ENCODE measurements at regions not wholly inside any gene's neighbourhood (a gene's known extent, or its start where the extent isn't known, plus 50 kb on each side); places are given as distances from the start of the nearest gene placed in this dataset.

DNA sequence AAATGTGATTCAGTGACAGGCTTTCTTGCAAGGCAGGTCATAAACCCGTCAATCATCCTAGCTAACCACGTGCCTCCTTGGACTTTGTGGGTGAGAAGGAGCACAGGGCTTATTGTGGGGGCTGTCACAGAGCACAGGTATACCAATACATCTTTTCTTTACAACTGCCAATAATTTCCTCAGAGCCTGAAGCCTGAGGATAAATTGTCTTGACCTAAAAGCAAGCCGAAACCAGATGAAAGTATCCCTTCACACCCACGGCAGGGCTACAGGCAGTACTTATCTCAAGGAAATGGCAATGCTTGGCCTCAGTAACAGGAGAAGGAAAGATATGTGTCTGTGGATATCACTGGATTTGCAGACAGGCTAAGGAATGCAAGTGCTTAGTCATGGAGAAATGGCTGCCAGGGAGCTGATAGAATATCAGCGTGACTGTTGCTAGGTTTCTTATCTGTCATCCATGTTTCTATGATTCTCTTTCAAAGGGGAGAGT lies 90.3 kb upstream of the ZNF366 start (continued):
- no peak for TF ChIP-seq E2F8 (IDR thresholded peaks at IDR 0.05; ENCODE audit: low read depth, partially characterized antibody)
- no peak for TF ChIP-seq SIN3A (IDR thresholded peaks at IDR 0.05; ENCODE audit: borderline replicate concordance in 2 of 2, control insufficient read depth in 1 of 2, low read depth in 2 of 2, low read length in 2 of 2)
- peak; percentile 99 for TF ChIP-seq TRIM24 (IDR thresholded peaks at IDR 0.05)
- TF ChIP-seq SMARCE1 (IDR thresholded peaks at IDR 0.05), result peak; percentile 97
- TF ChIP-seq DNMT1 (IDR thresholded peaks at IDR 0.05), result no peak
- no peak for TF ChIP-seq FOXP1 (CRISPR knock-in tag; IDR thresholded peaks at IDR 0.05)
- TF ChIP-seq CBFB (CRISPR knock-in tag; IDR thresholded peaks at IDR 0.05), result no peak
- no peak for TF ChIP-seq ZBTB8A (IDR thresholded peaks at IDR 0.05; ENCODE audit: partially characterized antibody)
- TF ChIP-seq ZC3H4 (CRISPR knock-in tag; IDR thresholded peaks at IDR 0.05; ENCODE audit: borderline replicate concordance), result no peak
- no peak for TF ChIP-seq SPI1 (IDR thresholded peaks at IDR 0.05; ENCODE audit: borderline replicate concordance, low read depth, low read length)
- no peak for TF ChIP-seq ZNF165 (CRISPR knock-in tag; IDR thresholded peaks at IDR 0.05; ENCODE audit: borderline replicate concordance)
- peak; percentile 98 for TF ChIP-seq L3MBTL2 (IDR thresholded peaks at IDR 0.05)
- 0 out of 2 replicates have a peak, but pooled peaks have one; percentile 53 for TF ChIP-seq TARDBP (IDR thresholded peaks at IDR 0.05)
- TF ChIP-seq, protein P1, sequence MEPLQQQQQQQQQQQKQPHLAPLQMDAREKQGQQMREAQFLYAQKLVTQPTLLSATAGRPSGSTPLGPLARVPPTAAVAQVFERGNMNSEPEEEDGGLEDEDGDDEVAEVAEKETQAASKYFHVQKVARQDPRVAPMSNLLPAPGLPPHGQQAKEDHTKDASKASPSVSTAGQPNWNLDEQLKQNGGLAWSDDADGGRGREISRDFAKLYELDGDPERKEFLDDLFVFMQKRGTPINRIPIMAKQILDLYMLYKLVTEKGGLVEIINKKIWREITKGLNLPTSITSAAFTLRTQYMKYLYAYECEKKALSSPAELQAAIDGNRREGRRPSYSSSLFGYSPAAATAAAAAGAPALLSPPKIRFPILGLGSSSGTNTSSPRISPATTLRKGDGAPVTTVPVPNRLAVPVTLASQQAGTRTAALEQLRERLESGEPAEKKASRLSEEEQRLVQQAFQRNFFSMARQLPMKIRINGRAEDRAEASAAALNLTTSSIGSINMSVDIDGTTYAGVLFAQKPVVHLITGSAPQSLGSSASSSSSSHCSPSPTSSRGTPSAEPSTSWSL (CRISPR knock-in tag; IDR thresholded peaks at IDR 0.05; ENCODE audit: borderline replicate concordance), result no peak
- no peak for TF ChIP-seq ZNF146 (CRISPR knock-in tag; IDR thresholded peaks at IDR 0.05; ENCODE audit: unreplicated experiment)
- no peak for TF ChIP-seq SMC3 (conservative IDR thresholded peaks at IDR 0.05; ENCODE audit: insufficient read depth, low read depth, low read length)
- TF ChIP-seq SMAD3 (CRISPR knock-in tag; conservative IDR thresholded peaks at IDR 0.05), result peak; percentile 85; the same call in 1 of the 2 replicates
- TF ChIP-seq XRCC4 (IDR thresholded peaks at IDR 0.05; ENCODE audit: extremely low read depth, insufficient read depth, insufficient read length), result no peak
- TF ChIP-seq MIER1 (IDR thresholded peaks at IDR 0.05; ENCODE audit: low read depth), result no peak
- no peak for TF ChIP-seq CHD1 (IDR thresholded peaks at IDR 0.05; ENCODE audit: low read length)
- peak; percentile 97 for TF ChIP-seq MAFG (tag; conservative IDR thresholded peaks at IDR 0.05)
- no peak for TF ChIP-seq PHF21A (IDR thresholded peaks at IDR 0.05; ENCODE audit: borderline replicate concordance, low read depth)
- no peak for TF ChIP-seq DDX20 (tag; IDR thresholded peaks at IDR 0.05; ENCODE audit: low read depth)
- TF ChIP-seq SNRNP70 (optimal IDR thresholded peaks at IDR 0.05; ENCODE audit: low read depth, low read length), result no peak
- TF ChIP-seq BACH1 (tag; IDR thresholded peaks at IDR 0.05), result peak; percentile 82
- TF ChIP-seq HCFC1 (IDR thresholded peaks at IDR 0.05; ENCODE audit: low read depth, low read length), result no peak
- TF ChIP-seq SREBF2 (CRISPR knock-in tag; IDR thresholded peaks at IDR 0.05), result no peak
- peak; percentile 33 to 92; a peak in 3 of 4 replicates for TF ChIP-seq HDAC1 (IDR thresholded peaks at IDR 0.05)
- TF ChIP-seq FOXJ2 (tag; IDR thresholded peaks at IDR 0.05), result peak; percentile 91
- peak; percentile 99 for TF ChIP-seq NFE2 (IDR thresholded peaks at IDR 0.05; ENCODE audit: low read depth)
